ENCODE measurements at regions not wholly inside any gene's neighbourhood (a gene's known extent, or its start where the extent isn't known, plus 50 kb on each side); places are given as distances from the start of the nearest gene placed in this dataset.
A peak's percentile ranks its signal among the peaks of the same experiment; 100 is the strongest.

DNA sequence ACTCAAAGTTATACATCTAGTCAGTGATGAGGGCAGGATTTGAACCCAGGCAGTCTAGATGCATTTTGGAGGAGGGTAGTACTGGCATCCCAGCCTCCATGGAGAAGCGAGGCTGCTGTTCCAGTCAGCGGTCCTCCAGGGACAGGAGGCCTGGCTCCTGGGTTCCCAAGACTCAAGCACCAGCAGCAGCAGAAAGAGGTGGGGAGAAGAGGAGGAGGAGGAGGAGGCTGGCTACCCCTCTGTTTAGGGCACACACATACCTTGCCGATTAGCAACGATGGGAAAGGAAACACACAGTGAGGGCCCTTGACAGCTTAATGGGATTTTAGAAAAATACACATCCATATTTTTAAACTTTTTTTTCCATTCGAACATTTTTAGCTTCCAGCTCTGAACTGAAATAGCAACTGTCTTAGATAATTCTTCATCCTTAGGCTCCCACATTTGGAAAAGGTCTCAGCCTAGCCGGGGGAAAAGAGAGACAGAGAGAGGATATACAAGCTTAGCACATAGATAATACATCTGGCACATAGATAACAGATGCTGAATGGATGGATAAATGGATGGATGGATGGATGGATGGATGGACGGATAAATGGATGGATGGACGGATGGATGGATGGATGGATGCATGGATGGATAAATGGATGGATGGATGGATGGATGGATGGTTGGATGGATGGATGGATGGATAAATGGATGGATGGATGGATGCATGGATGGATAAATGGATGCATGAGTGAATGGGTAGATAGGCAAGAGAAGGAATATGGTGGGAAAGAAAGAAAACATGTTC is 87.9 kb downstream of the LBH start:
- no peak for DNase-seq (ENCODE audit: low read depth, low spot score)
- no peak for TF ChIP-seq CTCF (IDR thresholded peaks at IDR 0.05; ENCODE audit: low read depth, low read length)
- H3K4me3 ChIP-seq (ENCODE audit: low read depth, low read length): no peak overlapping the region
- in situ Hi-C loops (cut with HindIII; ENCODE audit: low sequenced_read_pairs): no loop called here

- no peak overlapping the region for H3K4me3 ChIP-seq (ENCODE audit: low read depth, low read length)
- no peak for TF ChIP-seq CTCF (IDR thresholded peaks at IDR 0.05; ENCODE audit: low read depth, low read length)
- in situ Hi-C loops (cut with HindIII; ENCODE audit: low sequenced_read_pairs): no loop called here
- peak; percentile 7 for DNase-seq (ENCODE audit: low read depth, low spot score)
Measured at GRCh38 chr2:30321466-30321865, 90.1 kb downstream of the LBH start.

- in situ Hi-C loops (cut with HindIII; ENCODE audit: low sequenced_read_pairs): no loop called here
- TF ChIP-seq CTCF (IDR thresholded peaks at IDR 0.05; ENCODE audit: low read depth, low read length): no peak
- DNase-seq (ENCODE audit: low read depth, low spot score): no peak
- H3K4me3 ChIP-seq (ENCODE audit: low read depth, low read length): no peak overlapping the region
Measured at GRCh38 chr2:30323499-30323898, 92.2 kb downstream of the LBH start.

- no peak for TF ChIP-seq CTCF (IDR thresholded peaks at IDR 0.05; ENCODE audit: low read depth, low read length)
- no peak overlapping the region for H3K4me3 ChIP-seq (ENCODE audit: low read depth, low read length)
- in situ Hi-C loops (cut with HindIII; ENCODE audit: low sequenced_read_pairs): no loop called here
- DNase-seq (ENCODE audit: low read depth, low spot score): no peak
Measured at GRCh38 chr2:30324245-30324908, 93.0 kb downstream of the LBH start.

GRCh38 chr2:30325600-30326328 is 94.4 kb downstream of the LBH start:
- DNase-seq (ENCODE audit: low read depth, low spot score): no peak
- TF ChIP-seq CTCF (IDR thresholded peaks at IDR 0.05; ENCODE audit: low read depth, low read length): no peak
- in situ Hi-C loops (cut with HindIII; ENCODE audit: low sequenced_read_pairs): no loop called here
- no peak overlapping the region for H3K4me3 ChIP-seq (ENCODE audit: low read depth, low read length)

DNA sequence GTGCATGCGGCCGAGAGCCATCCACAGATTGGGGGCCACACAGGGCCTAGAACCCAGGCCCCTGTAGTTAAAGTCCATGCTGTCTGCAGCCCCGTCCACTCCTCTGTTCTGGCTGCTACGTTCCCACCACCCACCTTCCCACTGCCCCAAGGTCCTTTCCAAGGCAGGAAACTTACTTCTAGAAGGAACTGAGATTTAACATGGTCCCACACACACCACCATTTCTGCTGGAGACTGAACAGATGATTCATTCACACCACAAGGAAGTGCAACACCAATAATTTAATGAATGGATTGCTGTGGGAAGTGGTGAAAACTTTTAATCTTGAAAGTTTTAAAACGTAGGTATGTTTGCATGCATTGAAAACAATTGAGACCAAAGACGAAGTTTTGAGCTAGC is 95.2 kb downstream of the LBH start:
- DNase-seq (ENCODE audit: low read depth, low spot score): no peak
- TF ChIP-seq CTCF (IDR thresholded peaks at IDR 0.05; ENCODE audit: low read depth, low read length): no peak
- H3K4me3 ChIP-seq (ENCODE audit: low read depth, low read length): no peak overlapping the region
- in situ Hi-C loops (cut with HindIII; ENCODE audit: low sequenced_read_pairs): no loop called here

All from astrocyte of the spinal cord (primary cell).